Type B pancreatic cell (in vitro differentiated cells): ENCODE measurements at regions not wholly inside any gene's neighbourhood (a gene's known extent, or its start where the extent isn't known, plus 50 kb on each side); places are given as distances from the start of the nearest gene placed in this dataset.

ENCODE experiments used
- DNase-seq: peaks from one replicate; pipeline ENCODE4 v3.0.0; 2021; ENCODE audit warnings: mixed read lengths; ENCODE audit not compliant: unreplicated experiment; ENCODE audit errors: extremely low spot score
- H3K27ac Mint-ChIP-seq: 2 replicates; pipeline ENCODE4 v1.8.0; 2021; ENCODE audit warnings: mild to moderate bottlenecking, mixed read lengths
- H3K27me3 Mint-ChIP-seq: 2 replicates; pipeline ENCODE4 v1.8.0; 2021; ENCODE audit warnings: mixed read lengths
- H3K36me3 Mint-ChIP-seq: 2 replicates; pipeline ENCODE4 v1.8.0; 2021; ENCODE audit warnings: mixed read lengths
- H3K4me1 Mint-ChIP-seq: one replicate; pipeline ENCODE4 v1.8.0; 2021; ENCODE audit warnings: mixed read lengths; ENCODE audit not compliant: unreplicated experiment
- H3K4me3 Mint-ChIP-seq: 2 replicates; pipeline ENCODE4 v1.8.0; 2021; ENCODE audit warnings: mild to moderate bottlenecking, mixed read lengths
- H3K9me3 Mint-ChIP-seq: 2 replicates; pipeline ENCODE4 v1.8.0; 2021; ENCODE audit warnings: mixed read lengths
- TF ChIP-seq, protein P1 (sequence below): fragments of 200-600 bp; sonication (generic); conservative IDR thresholded peaks from 2 replicates; pipeline ENCODE4 v1.5.0; 2021; ENCODE audit warnings: antibody characterized with exemption, mild to moderate bottlenecking

DNA sequence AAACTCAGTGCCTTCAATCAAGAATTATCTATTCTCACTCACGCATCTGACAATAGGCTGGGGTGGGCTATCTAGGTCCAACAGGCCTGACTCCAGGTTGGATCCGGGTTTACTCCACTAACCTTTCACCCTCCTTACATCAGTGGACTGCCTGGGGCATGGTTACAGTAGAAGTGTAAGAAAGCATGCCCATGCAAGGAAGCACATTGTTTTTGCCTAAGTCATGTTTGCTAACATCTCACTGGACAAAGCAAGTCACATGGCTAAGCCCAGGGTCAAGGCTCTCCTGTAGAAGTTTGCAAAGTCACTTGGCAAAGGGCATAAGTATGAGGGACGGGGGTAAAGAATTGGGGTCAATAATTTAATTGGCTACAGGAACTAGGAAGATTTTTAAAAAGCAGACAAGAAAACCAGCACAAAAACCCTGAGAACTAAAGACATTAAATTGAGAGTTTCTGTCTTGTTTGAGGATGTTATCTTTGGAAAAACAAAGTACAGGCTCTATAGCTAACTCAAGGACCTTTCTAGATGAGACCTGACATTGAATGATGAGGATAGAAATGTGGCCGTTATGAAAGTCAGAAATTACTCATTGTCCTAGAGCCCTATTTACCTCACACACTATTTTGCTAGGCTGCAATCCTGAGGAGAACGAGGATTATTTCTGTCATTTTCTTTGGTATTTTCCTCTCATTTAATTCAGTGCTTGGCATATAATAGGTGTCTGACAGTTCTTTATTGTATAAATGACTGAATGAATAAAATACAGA, 214.2 kb downstream of the IL20RB start:
- no peak for DNase-seq
- Mint-ChIP-seq H3K27me3 (no peaks in the 10 kb centered on the region), H3K4me3 (no peak overlapping the region), H3K9me3 (peaks cover 5% of the 10 kb centered on the region), H3K36me3 (no peaks in the 10 kb centered on the region), H3K27ac (no peak overlapping the region), H3K4me1 (no peaks in the 10 kb centered on the region)
- TF ChIP-seq, protein P1, sequence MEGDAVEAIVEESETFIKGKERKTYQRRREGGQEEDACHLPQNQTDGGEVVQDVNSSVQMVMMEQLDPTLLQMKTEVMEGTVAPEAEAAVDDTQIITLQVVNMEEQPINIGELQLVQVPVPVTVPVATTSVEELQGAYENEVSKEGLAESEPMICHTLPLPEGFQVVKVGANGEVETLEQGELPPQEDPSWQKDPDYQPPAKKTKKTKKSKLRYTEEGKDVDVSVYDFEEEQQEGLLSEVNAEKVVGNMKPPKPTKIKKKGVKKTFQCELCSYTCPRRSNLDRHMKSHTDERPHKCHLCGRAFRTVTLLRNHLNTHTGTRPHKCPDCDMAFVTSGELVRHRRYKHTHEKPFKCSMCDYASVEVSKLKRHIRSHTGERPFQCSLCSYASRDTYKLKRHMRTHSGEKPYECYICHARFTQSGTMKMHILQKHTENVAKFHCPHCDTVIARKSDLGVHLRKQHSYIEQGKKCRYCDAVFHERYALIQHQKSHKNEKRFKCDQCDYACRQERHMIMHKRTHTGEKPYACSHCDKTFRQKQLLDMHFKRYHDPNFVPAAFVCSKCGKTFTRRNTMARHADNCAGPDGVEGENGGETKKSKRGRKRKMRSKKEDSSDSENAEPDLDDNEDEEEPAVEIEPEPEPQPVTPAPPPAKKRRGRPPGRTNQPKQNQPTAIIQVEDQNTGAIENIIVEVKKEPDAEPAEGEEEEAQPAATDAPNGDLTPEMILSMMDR = no peak

- Mint-ChIP-seq H3K27ac (no peak overlapping the region), H3K4me1 (no peaks in the 10 kb centered on the region), H3K36me3 (no peaks in the 10 kb centered on the region), H3K4me3 (no peak overlapping the region), H3K27me3 (no peaks in the 10 kb centered on the region), H3K9me3 (peaks cover 5% of the 10 kb centered on the region)
- DNase-seq = no peak
- TF ChIP-seq, protein P1 = no peak
These were observed 214.9 kb downstream of the IL20RB start for GRCh38 chr3:137172728-137173127.

DNA sequence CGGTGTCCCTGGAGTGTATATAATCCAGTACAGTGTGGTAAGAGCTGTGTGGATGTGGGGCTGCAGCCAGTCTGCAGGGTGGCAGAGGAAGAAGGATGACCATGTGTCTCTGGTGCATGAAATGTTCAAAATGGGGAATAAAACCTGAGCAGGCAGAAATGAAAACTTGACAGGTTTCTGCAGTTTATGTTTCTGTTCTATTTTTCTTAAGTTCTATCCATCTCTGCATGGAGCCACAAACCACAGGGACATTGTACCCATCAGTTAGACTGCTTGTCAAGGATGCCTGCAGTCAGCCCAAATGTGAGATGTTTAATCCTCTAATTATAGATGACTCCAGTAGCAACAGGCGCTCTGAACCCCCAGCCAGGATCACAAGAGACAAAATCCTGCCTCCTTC, 216.7 kb downstream of the IL20RB start:
- TF ChIP-seq, protein P1 = no peak
- no peak for DNase-seq
- no peak overlapping the region for H3K4me3 Mint-ChIP-seq
- H3K4me1 Mint-ChIP-seq = no peaks in the 10 kb centered on the region
- H3K27ac Mint-ChIP-seq = no peak overlapping the region
- no peaks in the 10 kb centered on the region for H3K36me3 Mint-ChIP-seq
- H3K9me3 Mint-ChIP-seq = peaks cover 5% of the 10 kb centered on the region
- no peaks in the 10 kb centered on the region for H3K27me3 Mint-ChIP-seq

DNA sequence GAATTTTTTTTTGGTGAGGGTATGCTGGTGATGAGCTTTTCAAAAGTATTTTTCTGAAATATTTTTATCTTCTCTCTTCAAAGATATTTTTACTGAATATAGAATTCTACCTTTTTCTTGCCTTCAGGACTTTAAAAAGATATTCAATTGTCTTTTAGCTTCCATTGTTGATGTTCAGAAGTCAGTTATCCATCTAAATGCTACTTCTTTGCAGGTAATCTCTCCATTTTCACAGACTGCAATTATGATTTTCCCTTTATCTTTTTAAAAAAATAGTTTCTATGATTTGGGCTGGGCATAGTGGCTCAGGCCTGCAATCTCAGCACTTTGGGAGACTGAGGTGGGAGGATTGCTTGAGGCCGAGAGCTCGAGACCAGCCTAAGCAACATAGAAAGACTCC, 222.4 kb downstream of the IL20RB start:
- Mint-ChIP-seq H3K9me3 (peaks cover 5% of the 10 kb centered on the region), H3K27ac (no peak overlapping the region), H3K36me3 (no peaks in the 10 kb centered on the region), H3K4me3 (no peak overlapping the region), H3K27me3 (no peaks in the 10 kb centered on the region), H3K4me1 (no peaks in the 10 kb centered on the region)
- TF ChIP-seq, protein P1 = no peak
- DNase-seq = no peak

GRCh38 chr3:137191133-137191923, 233.5 kb downstream of the IL20RB start:
- no peak for DNase-seq
- no peak overlapping the region for H3K27ac Mint-ChIP-seq
- no peaks in the 10 kb centered on the region for H3K9me3 Mint-ChIP-seq
- no peaks in the 10 kb centered on the region for H3K36me3 Mint-ChIP-seq
- no peak overlapping the region for H3K4me3 Mint-ChIP-seq
- H3K4me1 Mint-ChIP-seq = no peaks in the 10 kb centered on the region
- H3K27me3 Mint-ChIP-seq = no peaks in the 10 kb centered on the region
- TF ChIP-seq, protein P1 = no peak
